ENCODE measurements at regions not wholly inside any gene's neighbourhood (a gene's known extent, or its start where the extent isn't known, plus 50 kb on each side); places are given as distances from the start of the nearest gene placed in this dataset.

DNA sequence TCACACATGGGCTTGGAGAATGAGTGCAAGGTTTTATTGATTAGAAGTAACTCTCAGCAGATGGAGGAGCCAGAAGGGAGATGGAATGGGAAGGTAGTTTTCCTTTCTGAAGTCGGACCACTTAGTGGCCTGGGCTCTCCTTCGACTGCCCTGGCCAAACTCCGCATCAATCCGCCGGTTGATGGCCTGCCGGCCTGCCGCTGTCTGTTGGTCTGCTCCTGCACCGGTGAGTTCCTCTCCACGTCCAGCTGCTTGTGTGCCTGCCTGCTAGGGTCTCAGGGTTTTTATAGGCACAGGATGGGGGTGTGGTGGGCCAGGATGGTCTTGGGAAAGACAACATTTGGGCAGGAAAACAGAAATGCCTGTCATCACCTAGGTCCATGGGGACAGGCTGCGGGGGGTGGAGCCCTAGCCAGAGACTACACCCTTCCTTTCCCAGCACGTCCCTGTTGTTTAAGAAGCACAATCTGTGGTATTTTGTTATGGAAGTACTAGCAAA, 837.0 kb downstream of the PDCD6IP start:
- Mint-ChIP-seq H3K4me3 (no peak overlapping the region), H3K4me1 (no peaks in the 10 kb centered on the region), H3K27me3 (no peaks in the 10 kb centered on the region), H3K27ac (no peak overlapping the region), H3K36me3 (ENCODE audit: low read depth) (no peaks in the 10 kb centered on the region), H3K9me3 (no peaks in the 10 kb centered on the region)
- intact Hi-C loops (cut with micrococcal nuclease), result no loop called here
- ChIA-PET POLR2A (no interaction called here), CTCF (no interaction called here)
- TF ChIP-seq, protein P1, sequence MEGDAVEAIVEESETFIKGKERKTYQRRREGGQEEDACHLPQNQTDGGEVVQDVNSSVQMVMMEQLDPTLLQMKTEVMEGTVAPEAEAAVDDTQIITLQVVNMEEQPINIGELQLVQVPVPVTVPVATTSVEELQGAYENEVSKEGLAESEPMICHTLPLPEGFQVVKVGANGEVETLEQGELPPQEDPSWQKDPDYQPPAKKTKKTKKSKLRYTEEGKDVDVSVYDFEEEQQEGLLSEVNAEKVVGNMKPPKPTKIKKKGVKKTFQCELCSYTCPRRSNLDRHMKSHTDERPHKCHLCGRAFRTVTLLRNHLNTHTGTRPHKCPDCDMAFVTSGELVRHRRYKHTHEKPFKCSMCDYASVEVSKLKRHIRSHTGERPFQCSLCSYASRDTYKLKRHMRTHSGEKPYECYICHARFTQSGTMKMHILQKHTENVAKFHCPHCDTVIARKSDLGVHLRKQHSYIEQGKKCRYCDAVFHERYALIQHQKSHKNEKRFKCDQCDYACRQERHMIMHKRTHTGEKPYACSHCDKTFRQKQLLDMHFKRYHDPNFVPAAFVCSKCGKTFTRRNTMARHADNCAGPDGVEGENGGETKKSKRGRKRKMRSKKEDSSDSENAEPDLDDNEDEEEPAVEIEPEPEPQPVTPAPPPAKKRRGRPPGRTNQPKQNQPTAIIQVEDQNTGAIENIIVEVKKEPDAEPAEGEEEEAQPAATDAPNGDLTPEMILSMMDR (IDR thresholded peaks at IDR 0.05), result no peak
- ATAC-seq (ENCODE audit: low read depth) (no peak), DNase-seq (no peak)

DNA sequence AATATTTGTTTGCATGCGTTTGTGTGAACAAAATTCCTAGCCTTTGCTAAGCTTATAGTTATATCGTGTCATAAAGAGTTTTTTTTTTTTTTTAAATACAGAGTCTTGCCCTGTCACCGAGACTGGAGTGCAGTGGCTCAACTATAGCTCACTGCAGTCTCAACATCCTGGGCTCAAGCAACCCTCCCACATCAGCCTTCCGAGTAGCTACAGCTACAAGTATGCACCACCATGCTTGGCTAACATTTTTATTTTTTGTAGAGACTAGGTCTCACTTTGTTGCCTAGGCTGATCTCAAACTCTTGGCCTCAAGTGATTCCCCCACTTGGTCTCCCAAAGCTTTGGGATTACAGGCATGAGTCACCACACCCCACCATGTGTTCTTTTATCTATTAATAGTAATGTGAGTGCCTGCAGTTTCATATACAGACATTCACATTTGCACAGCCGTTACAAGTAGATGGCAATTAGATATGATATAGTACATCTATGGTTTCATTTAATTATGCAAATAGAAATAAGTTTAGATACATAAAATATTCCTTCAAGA, 848.6 kb downstream of the PDCD6IP start:
- Mint-ChIP-seq H3K27ac (no peak overlapping the region), H3K36me3 (ENCODE audit: low read depth) (no peaks in the 10 kb centered on the region), H3K4me1 (no peaks in the 10 kb centered on the region), H3K9me3 (peaks cover 2% of the 10 kb centered on the region), H3K27me3 (no peaks in the 10 kb centered on the region), H3K4me3 (no peak overlapping the region)
- no peak for DNase-seq
- no peak for ATAC-seq (ENCODE audit: low read depth)
- ChIA-PET POLR2A (no interaction called here), CTCF (no interaction called here)
- TF ChIP-seq, protein P1 (IDR thresholded peaks at IDR 0.05), result no peak
- intact Hi-C loops (cut with micrococcal nuclease), result no loop called here

DNA sequence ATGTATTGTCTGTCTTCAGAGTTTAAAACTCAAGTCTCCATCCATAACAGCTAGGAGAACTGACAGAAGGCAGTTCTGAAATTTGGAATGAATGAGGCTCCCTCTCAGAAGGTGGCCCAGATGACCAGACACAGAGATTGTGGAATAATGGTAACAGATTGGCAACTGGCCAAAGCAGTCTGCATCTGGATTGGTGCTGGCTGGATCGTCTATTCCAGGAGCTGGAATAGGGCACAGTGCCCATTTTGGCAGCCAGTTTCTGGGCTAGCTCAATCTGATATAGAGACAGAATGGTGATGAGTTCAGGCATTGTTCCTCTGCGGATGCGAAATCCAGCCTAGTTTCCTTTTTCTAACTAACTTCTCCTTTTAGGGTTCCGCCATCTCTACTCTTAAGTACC, 851.7 kb downstream of the PDCD6IP start:
- POLR2A ChIA-PET, result no interaction called here
- CTCF ChIA-PET, result no interaction called here
- H3K27ac Mint-ChIP-seq, result no peak overlapping the region
- H3K4me1 Mint-ChIP-seq, result no peaks in the 10 kb centered on the region
- ATAC-seq (ENCODE audit: low read depth) (no peak), DNase-seq (no peak)
- H3K27me3 Mint-ChIP-seq, result no peaks in the 10 kb centered on the region
- TF ChIP-seq, protein P1 (IDR thresholded peaks at IDR 0.05), result no peak
- H3K4me3 Mint-ChIP-seq, result no peak overlapping the region
- H3K9me3 Mint-ChIP-seq, result peaks cover 3% of the 10 kb centered on the region
- H3K36me3 Mint-ChIP-seq (ENCODE audit: low read depth), result no peaks in the 10 kb centered on the region
- intact Hi-C loops (cut with micrococcal nuclease), result no loop called here

DNA sequence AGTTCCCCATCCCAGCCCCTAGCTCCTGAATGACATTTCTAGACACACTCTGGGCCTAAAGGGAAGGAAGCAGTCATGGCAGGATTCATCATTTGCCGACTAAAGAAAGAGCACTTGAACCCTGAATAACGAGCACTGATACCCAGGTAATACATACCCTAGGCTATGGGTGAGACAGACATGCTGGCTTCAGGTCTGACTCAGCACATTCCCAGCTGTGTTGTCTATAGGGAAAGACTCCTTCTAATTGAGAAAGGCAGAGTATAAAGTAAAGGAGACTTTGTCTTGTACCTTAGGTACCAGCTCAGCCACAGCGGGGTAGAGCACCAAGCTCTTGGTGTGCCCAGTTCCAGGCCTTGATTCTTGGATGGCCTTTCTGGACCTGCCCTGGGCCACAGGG, 870.5 kb downstream of the PDCD6IP start:
- Mint-ChIP-seq H3K4me3 (no peak overlapping the region), H3K27me3 (no peaks in the 10 kb centered on the region), H3K4me1 (no peaks in the 10 kb centered on the region), H3K36me3 (ENCODE audit: low read depth) (no peaks in the 10 kb centered on the region), H3K27ac (no peak overlapping the region), H3K9me3 (no peaks in the 10 kb centered on the region)
- no peak for DNase-seq
- ATAC-seq (ENCODE audit: low read depth), result no peak
- TF ChIP-seq, protein P1 (IDR thresholded peaks at IDR 0.05), result no peak
- ChIA-PET POLR2A (no interaction called here), CTCF (no interaction called here)
- intact Hi-C loops (cut with micrococcal nuclease), result no loop called here

DNA sequence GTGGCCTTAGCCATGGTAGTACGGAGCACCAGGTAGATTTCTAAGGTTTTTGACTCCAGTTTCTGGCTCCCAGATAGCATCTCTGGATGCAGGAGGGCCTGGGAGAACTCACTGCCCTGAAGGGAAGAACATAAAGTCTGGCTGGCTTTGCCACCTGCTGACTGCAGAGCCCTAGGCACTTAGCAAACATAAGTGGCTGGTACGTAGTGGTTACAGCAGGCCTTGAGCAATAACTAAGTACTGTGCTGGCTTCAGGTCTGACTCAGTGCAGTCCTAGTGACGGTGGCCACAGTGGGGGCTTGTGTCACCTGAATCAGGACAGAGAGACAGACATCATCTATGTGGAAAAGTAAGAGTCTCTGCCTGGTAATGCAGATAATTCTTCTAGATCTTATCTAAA, 871.1 kb downstream of the PDCD6IP start:
- no peaks in the 10 kb centered on the region for H3K36me3 Mint-ChIP-seq (ENCODE audit: low read depth)
- TF ChIP-seq, protein P1 (IDR thresholded peaks at IDR 0.05), result no peak
- no peak for DNase-seq
- intact Hi-C loops (cut with micrococcal nuclease), result no loop called here
- no peak overlapping the region for H3K27ac Mint-ChIP-seq
- H3K27me3 Mint-ChIP-seq, result no peaks in the 10 kb centered on the region
- H3K4me3 Mint-ChIP-seq, result no peak overlapping the region
- no peaks in the 10 kb centered on the region for H3K9me3 Mint-ChIP-seq
- CTCF ChIA-PET, result no interaction called here
- POLR2A ChIA-PET, result no interaction called here
- H3K4me1 Mint-ChIP-seq, result no peaks in the 10 kb centered on the region
- ATAC-seq (ENCODE audit: low read depth), result no peak

Measured in activated B cell treated with CpG ODN at 0.5 μM for 24 hours (primary cell).